ENCODE measurements at regions not wholly inside any gene's neighbourhood (a gene's known extent, or its start where the extent isn't known, plus 50 kb on each side); places are given as distances from the start of the nearest gene placed in this dataset.

GRCh38 chr21:24131056-24131455, 1476.2 kb downstream of the MRPL39 start:
- no peak for TF ChIP-seq CTCF (IDR thresholded peaks at IDR 0.05; ENCODE audit: low read depth, low read length)

DNA sequence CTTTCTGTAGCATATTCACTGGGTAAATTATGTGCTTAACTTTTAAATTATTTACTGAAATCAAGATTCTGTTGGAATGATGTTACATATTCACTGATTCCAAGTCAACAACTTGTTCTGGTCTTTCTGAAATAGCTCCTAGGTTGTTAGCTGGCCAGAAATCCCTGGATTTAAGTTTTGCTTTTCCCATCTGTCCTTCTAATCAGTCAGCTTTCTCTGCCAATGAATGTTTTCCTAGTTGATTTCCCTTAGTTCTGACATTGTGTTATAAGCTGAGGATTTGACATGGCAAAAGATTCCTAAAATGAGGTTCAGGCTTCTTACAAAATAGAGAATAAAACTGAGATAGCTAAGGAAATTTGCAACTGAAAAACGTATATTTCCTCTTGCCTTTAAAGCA, 1479.6 kb downstream of the MRPL39 start:
- DNase-seq (ENCODE audit: extremely low read depth, low read depth) = no peak
- no peak for TF ChIP-seq CTCF (IDR thresholded peaks at IDR 0.05; ENCODE audit: low read depth, low read length)

More at GRCh38 chr21:24131056-24131455, 1476.2 kb downstream of the MRPL39 start:
- no peak for DNase-seq (ENCODE audit: extremely low read depth, low read depth)

DNA sequence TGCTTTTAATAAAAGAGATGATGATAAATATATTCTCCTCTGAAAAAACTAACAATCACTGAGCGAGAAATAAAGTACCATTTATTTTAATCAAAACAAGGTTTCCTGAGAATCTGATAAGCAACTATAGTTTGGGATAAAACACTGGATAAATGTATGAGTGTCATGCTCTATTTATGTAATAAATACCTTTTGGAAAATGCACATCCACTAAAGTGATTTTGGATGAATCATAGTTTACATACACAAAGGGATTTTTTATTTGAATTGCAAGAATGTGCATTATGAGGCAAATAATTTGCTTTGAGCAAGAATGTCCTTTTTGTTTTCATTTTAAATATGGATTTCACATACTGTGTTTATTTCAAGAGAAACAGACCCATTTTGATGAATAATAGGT, 1483.5 kb downstream of the MRPL39 start:
- TF ChIP-seq CTCF (IDR thresholded peaks at IDR 0.05; ENCODE audit: low read depth, low read length) = no peak
- DNase-seq (ENCODE audit: extremely low read depth, low read depth) = no peak

DNA sequence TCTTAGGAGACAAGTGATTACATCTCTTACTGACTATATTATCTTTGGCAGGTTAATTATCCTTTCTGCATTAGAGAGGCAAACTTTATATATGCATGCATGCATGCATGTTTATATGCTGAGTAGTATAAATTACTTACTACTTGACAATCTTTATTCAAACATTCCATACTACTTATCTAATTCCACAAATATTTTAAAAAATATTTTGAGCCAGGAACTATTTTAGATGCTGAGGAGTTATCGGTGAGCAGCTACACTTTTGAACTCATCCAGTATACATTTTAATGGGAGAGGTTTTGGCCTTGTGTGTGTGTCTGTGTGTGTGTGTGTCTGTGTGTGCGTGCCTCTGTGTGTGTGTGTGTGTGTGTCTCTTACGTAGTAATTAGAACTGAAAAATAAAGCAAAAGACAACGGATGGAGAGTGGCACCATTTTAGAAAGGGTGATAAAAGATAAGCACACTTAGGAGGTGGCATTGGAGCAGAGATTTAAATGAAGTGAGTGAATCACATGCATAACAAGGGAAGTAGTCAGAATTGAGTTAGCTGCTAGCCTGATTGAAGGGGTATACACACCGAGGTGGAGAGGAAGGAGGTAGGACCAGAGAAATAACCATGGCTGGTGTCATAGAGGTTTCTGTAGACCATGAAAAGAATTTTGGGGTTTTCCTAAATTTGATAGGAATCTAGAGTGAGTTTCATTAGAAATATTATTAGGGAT, 1488.4 kb downstream of the MRPL39 start:
- TF ChIP-seq CTCF (IDR thresholded peaks at IDR 0.05; ENCODE audit: low read depth, low read length) = no peak
- no peak for DNase-seq (ENCODE audit: extremely low read depth, low read depth)

DNA sequence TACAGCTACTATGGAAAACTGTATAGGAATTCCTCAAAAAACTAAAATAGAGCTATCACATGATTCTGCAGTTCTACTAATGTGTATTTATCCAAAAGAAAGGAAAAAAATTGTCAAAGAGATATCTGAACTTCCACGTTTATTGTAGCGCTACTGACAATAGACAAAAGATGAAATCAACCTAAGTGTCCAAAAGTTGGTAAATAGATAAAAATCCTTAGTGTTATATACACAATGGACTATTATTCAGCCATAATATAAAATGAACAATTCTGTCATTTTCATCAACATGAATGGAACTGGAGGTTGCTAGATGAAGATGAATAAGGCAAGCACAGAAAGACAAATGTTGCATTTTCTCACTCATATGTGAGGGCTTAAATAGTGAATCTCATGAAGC, 1492.1 kb downstream of the MRPL39 start:
- no peak for TF ChIP-seq CTCF (IDR thresholded peaks at IDR 0.05; ENCODE audit: low read depth, low read length)
- DNase-seq (ENCODE audit: extremely low read depth, low read depth) = no peak

DNA sequence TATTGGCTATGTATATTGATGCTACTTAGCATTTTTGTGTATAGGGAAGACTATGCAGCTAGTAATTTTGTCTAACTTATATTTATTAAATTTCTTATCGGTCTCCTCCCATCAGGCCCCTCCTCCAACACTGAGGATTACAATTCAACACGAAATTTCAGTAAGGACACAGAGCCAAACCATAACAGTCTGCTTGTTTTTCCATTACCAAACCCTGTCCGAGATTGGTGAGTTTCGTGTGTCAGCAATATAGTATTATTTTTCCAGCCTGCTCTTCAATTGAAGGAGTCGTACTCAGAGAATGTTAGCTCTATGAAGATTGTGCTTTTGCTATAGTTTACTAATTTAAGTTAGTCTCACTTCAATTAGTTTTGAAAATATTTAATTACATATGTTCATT, 1495.3 kb downstream of the MRPL39 start:
- no peak for DNase-seq (ENCODE audit: extremely low read depth, low read depth)
- no peak for TF ChIP-seq CTCF (IDR thresholded peaks at IDR 0.05; ENCODE audit: low read depth, low read length)

- DNase-seq (ENCODE audit: extremely low read depth, low read depth) = no peak
- TF ChIP-seq CTCF (IDR thresholded peaks at IDR 0.05; ENCODE audit: low read depth, low read length) = no peak
These were observed 1496.4 kb downstream of the MRPL39 start for GRCh38 chr21:24110846-24111245.

All from AG09319 (cell line).